T47D (cell line): ENCODE measurements at regions not wholly inside any gene's neighbourhood (a gene's known extent, or its start where the extent isn't known, plus 50 kb on each side); places are given as distances from the start of the nearest gene placed in this dataset.
A peak's percentile ranks its signal among the peaks of the same experiment; 100 is the strongest.

ENCODE experiments used
- DNase-seq, 2 experiments: peaks; one replicate each; pipeline versions ENCODE4 v3.0.0 to v3.0.0-alpha.2; 2011 to 2012; ENCODE audit warnings: low read depth in 1 of 2, low spot score in 1 of 2
- JUND ChIP-seq: IDR thresholded peaks from 2 replicates; pipeline ENCODE4 v1.6.1; 2012; ENCODE audit warnings: low read depth
- in situ Hi-C: cut with HindIII; loops from 2 replicates; pipeline ENCODE4 v1.10.0; 2016; ENCODE audit warnings: low sequenced_read_pairs, low pct_unique_long_range_greater_than_20kb

GRCh38 chr7:117982071-117983055 lies 109.1 kb upstream of the CTTNBP2 start:
- no peak for DNase-seq
- in situ Hi-C loops: no loop called here
- TF ChIP-seq JUND: no peak

- no peak for DNase-seq
- in situ Hi-C loops: no loop called here
- TF ChIP-seq JUND: no peak
Observed at GRCh38 chr7:117986645-117987269, 113.5 kb upstream of the CTTNBP2 start.

DNA sequence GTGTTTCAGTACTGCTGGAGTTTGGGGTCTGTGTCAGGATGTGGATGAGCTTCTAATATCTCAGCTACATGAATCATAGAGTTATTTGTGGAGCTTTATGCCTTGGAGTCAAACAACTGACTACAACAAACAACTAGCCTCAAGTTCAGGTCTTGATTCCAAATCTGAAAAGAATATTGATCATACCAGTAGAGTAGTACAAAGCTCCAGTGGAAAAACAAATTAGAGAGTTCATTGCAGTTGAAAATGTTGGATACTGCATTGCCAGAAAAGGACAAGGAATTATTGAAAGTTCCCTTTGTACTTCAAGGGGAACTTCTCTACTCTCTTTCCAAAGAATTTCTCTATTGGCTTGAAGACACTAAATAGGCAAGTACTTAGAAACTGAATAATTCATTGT lies 117.6 kb upstream of the CTTNBP2 start:
- in situ Hi-C loops: no loop called here
- TF ChIP-seq JUND: no peak
- no peak for DNase-seq

- in situ Hi-C loops: no loop called here
- no peak for TF ChIP-seq JUND
- DNase-seq: no peak
Observed at GRCh38 chr7:117992635-117993376, 119.6 kb upstream of the CTTNBP2 start.

DNA sequence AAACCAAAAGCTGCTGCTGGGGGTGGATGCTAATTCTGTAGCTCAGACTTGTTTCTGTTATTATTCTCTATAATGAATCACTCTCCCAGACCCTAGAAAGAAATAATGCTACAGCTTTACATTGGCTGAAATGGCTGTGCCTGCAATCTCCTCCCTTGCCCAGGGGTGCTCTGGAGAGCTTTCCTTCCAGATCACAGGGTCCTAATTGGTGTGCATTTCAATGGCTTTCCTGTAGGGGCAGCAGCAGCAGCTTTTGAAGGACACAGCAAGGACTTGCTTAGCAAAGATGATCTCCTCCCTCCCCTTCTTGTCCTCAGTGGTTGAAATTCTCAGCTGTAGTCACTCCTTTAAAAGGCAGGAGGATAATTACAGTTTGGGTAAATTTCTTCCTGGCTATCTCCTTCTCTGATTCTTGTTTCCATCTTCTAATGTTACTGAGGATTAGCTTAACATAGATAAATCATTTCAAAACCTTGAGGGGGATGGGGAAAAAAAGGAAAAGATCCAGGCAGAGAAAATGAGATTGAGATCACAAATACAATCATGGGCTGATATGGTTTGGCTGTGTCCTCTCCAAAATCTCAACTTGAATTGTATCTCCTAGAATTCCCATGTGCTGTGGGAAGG lies 120.2 kb upstream of the CTTNBP2 start:
- in situ Hi-C loops: no loop called here
- no peak for TF ChIP-seq JUND
- DNase-seq: peak; percentile 3 to 30

GRCh38 chr7:117995850-117996650 lies 122.8 kb upstream of the CTTNBP2 start:
- no peak for DNase-seq
- in situ Hi-C loops: no loop called here
- no peak for TF ChIP-seq JUND

GRCh38 chr7:117997862-117998825 lies 124.9 kb upstream of the CTTNBP2 start:
- in situ Hi-C loops: no loop called here
- no peak for DNase-seq
- TF ChIP-seq JUND: no peak

DNA sequence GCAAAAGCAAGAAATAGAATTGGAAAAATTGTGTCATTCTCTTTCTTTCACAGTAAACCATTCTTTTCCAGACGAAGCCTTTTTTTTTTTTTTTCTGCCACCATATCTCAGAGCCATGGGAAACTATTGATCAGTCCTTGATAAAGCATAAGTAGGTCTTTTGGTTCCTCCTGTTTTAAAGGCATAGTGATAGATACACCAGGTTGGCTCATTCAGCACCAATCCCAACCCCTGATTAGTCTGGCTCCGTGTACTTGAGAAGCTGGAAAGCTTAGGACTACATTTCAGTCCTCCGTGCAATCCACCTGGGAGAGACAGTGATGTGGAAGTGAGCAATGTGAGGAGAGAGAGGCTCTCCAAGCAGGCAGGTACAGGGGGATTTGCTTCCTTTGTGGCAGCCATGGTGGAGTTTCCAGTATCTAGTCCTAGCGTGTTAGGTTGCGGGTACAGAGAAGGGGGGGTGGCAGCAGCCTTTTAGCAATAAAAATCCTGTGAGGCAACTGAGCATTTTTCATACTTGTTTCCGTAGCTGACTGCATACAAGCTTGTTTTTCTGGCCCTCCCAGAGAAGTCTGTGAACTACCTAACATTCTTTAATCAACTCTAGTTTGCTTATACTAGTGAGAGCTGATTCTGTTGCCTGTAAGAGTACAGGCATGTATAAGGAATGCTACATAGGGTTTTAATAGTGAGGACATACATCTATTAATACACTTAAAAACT lies 127.4 kb upstream of the CTTNBP2 start:
- in situ Hi-C loops: no loop called here
- DNase-seq: no peak
- no peak for TF ChIP-seq JUND

DNA sequence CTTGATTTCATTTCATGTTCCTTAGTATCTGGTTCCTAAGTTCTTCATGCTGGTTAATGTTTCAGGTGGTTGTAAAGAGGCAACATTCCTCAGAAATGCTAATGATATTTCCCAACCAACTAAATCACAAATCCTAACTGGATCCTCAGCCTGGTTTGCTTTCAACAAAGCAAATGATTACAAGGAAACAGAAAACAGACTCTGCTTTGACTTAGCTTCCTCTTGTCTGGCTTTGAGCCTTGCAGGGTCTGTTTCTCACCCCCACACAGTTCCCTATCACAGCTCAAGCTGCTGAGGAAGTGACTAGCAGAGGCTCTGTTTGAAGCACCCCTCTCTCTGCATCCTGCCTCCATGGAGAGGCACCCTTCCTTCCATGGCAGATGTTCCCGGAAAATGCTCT lies 130.2 kb upstream of the CTTNBP2 start:
- no peak for DNase-seq
- in situ Hi-C loops: no loop called here
- no peak for TF ChIP-seq JUND

GRCh38 chr7:118005026-118005425 lies 131.8 kb upstream of the CTTNBP2 start:
- in situ Hi-C loops: no loop called here
- no peak for DNase-seq
- TF ChIP-seq JUND: no peak
